GM12878 (cell line): ENCODE measurements at regions not wholly inside any gene's neighbourhood (a gene's known extent, or its start where the extent isn't known, plus 50 kb on each side); places are given as distances from the start of the nearest gene placed in this dataset.

Source experiments
- BACH1 ChIP-seq: fragments of 450-650 bp; IDR thresholded peaks from 2 replicates; pipeline ENCODE4 v1.6.1; 2017; ENCODE audit warnings: mild to moderate bottlenecking, borderline replicate concordance
- CHD1 ChIP-seq: IDR thresholded peaks from 2 replicates; pipeline ENCODE4 v1.6.1; 2012; ENCODE audit warnings: low read depth, low read length, improper control_type of control experiment
- JUND ChIP-seq: IDR thresholded peaks from 2 replicates; pipeline ENCODE4 v1.6.1; 2012; ENCODE audit warnings: low read depth, mild to moderate bottlenecking, low read length, improper control_type of control experiment, moderate library complexity
- SP1 ChIP-seq: IDR thresholded peaks from one replicate; pipeline ENCODE4 v1.6.1; 2011; ENCODE audit warnings: low read depth, low read length
- SREBF2 ChIP-seq: IDR thresholded peaks from 2 replicates; pipeline ENCODE4 v1.6.1; 2012; ENCODE audit warnings: mild to moderate bottlenecking, low read length
- USF1 ChIP-seq: IDR thresholded peaks from 2 replicates; pipeline ENCODE4 v1.6.1; 2011; ENCODE audit warnings: borderline replicate concordance, low read depth, mild to moderate bottlenecking, moderate library complexity, mixed read lengths, low read length; ENCODE audit not compliant: insufficient read depth; ENCODE audit errors: extremely low read length

GRCh38 chr2:16330012-16330411 is 335.6 kb downstream of the CYRIA start:
- TF ChIP-seq SREBF2 (no peak), CHD1 (no peak), JUND (no peak), USF1 (no peak), BACH1 (no peak), SP1 (no peak)
